ENCODE measurements at regions not wholly inside any gene's neighbourhood (a gene's known extent, or its start where the extent isn't known, plus 50 kb on each side); places are given as distances from the start of the nearest gene placed in this dataset.

DNA sequence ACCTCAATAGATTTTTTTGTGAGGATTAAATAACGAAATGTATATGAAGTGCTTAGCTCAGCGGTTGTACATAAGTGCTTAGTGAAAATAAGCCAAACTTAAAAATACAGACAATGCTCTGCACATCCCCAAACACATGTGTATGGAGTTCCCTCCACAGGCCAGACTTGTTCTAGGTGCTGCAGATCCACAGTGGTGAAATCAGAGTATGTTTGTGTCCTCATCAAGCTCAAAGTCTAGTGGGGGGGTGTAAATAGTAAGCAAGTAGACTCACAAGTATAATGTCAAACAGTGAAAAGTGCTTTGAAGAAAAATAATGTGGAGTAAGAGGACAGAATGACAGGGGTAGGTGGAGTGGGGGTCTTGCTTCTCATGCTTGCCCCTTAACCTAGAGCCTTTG, 157.4 kb upstream of the SPRY4 start:
- TF ChIP-seq, protein P1, sequence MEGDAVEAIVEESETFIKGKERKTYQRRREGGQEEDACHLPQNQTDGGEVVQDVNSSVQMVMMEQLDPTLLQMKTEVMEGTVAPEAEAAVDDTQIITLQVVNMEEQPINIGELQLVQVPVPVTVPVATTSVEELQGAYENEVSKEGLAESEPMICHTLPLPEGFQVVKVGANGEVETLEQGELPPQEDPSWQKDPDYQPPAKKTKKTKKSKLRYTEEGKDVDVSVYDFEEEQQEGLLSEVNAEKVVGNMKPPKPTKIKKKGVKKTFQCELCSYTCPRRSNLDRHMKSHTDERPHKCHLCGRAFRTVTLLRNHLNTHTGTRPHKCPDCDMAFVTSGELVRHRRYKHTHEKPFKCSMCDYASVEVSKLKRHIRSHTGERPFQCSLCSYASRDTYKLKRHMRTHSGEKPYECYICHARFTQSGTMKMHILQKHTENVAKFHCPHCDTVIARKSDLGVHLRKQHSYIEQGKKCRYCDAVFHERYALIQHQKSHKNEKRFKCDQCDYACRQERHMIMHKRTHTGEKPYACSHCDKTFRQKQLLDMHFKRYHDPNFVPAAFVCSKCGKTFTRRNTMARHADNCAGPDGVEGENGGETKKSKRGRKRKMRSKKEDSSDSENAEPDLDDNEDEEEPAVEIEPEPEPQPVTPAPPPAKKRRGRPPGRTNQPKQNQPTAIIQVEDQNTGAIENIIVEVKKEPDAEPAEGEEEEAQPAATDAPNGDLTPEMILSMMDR (IDR thresholded peaks at IDR 0.05) = no peak
- TF ChIP-seq POLR2AphosphoS5 (IDR thresholded peaks at IDR 0.05) = no peak
